Common myeloid progenitor, CD34-positive (primary cell): ENCODE measurements at regions not wholly inside any gene's neighbourhood (a gene's known extent, or its start where the extent isn't known, plus 50 kb on each side); places are given as distances from the start of the nearest gene placed in this dataset.

Source experiments
- CTCF ChIA-PET: fragments of 350-600 bp; sonication (Branson Sonifier 250); formaldehyde crosslinking; loops from one replicate; lab custom pipeline; 2021; ENCODE audit warnings: antibody characterized with exemption; lab: Charles Lee
- POLR2A ChIA-PET: fragments of 350-600 bp; sonication (Branson Sonifier 250); formaldehyde crosslinking; loops from one replicate; lab custom pipeline; 2021; ENCODE audit warnings: antibody characterized with exemption; lab: Charles Lee
- DNase-seq, 3 donors: peaks; one replicate each; pipeline versions ENCODE4 v3.0.0 to v3.0.0-alpha.2; 2013
- H3K27ac ChIP-seq, 2 experiments: 1 replicate in 1 of 2; 2 replicates in 1 of 2; pipeline ENCODE4 v1.7.0; 2013; ENCODE audit warnings: inconsistent platforms in 2 of 2, low read length in 2 of 2, mild to moderate bottlenecking in 2 of 2, low read depth in 1 of 2, moderate library complexity in 1 of 2; ENCODE audit not compliant: severe bottlenecking in 2 of 2, insufficient read depth in 1 of 2, poor library complexity in 1 of 2
- H3K27me3 ChIP-seq, 5 experiments: replicated peaks in 2 of 5; 1 replicate in 3 of 5; 2 replicates in 2 of 5; pipeline versions ENCODE4 v1.6.1 to v1.7.0; 2013; ENCODE audit warnings: low read length in 4 of 5, mild to moderate bottlenecking in 2 of 5, moderate library complexity in 2 of 5, inconsistent platforms in 1 of 5; ENCODE audit not compliant: insufficient read depth in 5 of 5, control insufficient read depth in 4 of 5
- H3K36me3 ChIP-seq, 4 experiments: 1 replicate in 2 of 4; 2 replicates in 2 of 4; pipeline versions ENCODE4 v1.6.1 to v1.7.0; 2013; ENCODE audit warnings: low read length in 3 of 4, control low read depth in 1 of 4, mild to moderate bottlenecking in 1 of 4; ENCODE audit not compliant: control insufficient read depth in 4 of 4, insufficient read depth in 4 of 4
- H3K4me1 ChIP-seq, 4 experiments: 1 replicate in 3 of 4; 2 replicates in 1 of 4; pipeline versions ENCODE4 v1.6.1 to v1.7.1; 2013; ENCODE audit warnings: low read length in 3 of 4, mild to moderate bottlenecking in 3 of 4, control low read depth in 1 of 4, inconsistent platforms in 1 of 4, moderate library complexity in 1 of 4; ENCODE audit not compliant: control insufficient read depth in 4 of 4, insufficient read depth in 4 of 4; ENCODE audit errors: control extremely low read depth in 1 of 4
- H3K4me3 ChIP-seq, 7 experiments: 1 replicate in 4 of 7; 2 replicates in 3 of 7; pipeline versions ENCODE4 v1.5.1 to v1.7.0; 2013; ENCODE audit warnings: mild to moderate bottlenecking in 7 of 7, low read length in 6 of 7, moderate library complexity in 6 of 7, inconsistent platforms in 2 of 7, low read depth in 2 of 7, control low read depth in 1 of 7; ENCODE audit not compliant: insufficient read depth in 4 of 7, control insufficient read depth in 1 of 7; ENCODE audit errors: extremely low read depth in 1 of 7
- H3K9me3 ChIP-seq, 5 experiments: 1 replicate in 4 of 5; 2 replicates in 1 of 5; pipeline versions ENCODE4 v1.6.1 to v1.7.1; 2013; ENCODE audit warnings: low read length in 4 of 5, mild to moderate bottlenecking in 2 of 5, inconsistent platforms in 1 of 5, low read depth in 1 of 5, moderate library complexity in 1 of 5; ENCODE audit not compliant: control insufficient read depth in 4 of 5, insufficient read depth in 2 of 5; ENCODE audit errors: control extremely low read depth in 1 of 5
- WGBS: methylation state at CpG from one replicate; pipeline ENCODE4 v1.1.5; 2013; ENCODE audit not compliant: insufficient coverage; 5-methylcytosine and 5-hydroxymethylcytosine counted together

DNA sequence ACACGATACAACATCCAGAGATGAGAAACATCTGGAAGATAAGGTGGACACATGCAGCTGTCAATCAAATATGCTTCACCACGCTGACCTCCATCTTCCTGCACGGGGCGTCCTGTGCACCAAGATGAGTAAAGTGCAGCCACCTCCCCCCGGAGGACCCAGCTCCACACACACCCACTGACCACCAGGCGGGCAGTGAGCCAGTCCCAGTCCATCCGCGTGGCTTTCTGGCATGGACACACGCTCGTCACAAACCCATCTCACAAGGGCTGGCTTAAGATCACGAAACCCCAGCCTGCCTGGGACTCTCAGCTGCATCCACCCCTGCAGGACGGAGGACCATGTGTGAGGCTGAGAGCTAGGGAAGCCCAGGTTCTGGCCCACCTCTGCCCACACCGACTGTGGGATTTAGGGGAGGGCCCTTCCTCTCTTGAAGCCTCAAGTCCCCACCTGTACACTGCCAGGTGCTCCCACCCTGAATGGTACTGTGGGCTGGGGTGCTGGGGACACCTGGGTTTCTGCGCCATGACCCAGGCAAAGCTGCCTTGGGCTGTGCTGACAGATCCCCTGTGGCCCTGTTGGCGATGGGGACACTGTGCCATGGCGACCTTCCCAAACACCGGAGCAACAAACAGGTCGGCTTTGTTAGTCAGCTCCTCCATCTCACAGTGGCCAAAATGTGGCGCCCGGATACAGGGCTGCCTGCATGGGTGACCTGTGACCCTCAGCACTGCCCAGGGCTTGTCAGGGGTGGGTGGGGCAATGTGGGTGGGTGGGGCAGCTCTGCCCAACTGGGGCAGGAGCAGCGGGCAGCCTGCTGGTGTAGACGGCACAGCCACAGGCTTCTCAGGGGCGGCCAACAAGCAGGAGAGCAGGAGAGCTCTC, 629.0 kb downstream of the TBC1D22A start:
- POLR2A ChIA-PET = no interaction called here
- peaks cover 0 to 11% (median 0%) of the 10 kb centered on the region in 5 experiments for H3K27me3 ChIP-seq
- no peaks in the 10 kb centered on the region for H3K4me1 ChIP-seq
- no peak overlapping the region for H3K27ac ChIP-seq
- no peak for DNase-seq
- no peaks in the 10 kb centered on the region for H3K36me3 ChIP-seq
- 90% methylated on average over 20 of the region's 23 CpGs for WGBS
- H3K4me3 ChIP-seq = no peak overlapping the region
- H3K9me3 ChIP-seq = no peaks in the 10 kb centered on the region
- CTCF ChIA-PET = interaction anchor here (0.6 kb wide), 1 partner anchor 454 kb away, joined by 4 read pairs; no protein-coding TSS in a partner anchor

DNA sequence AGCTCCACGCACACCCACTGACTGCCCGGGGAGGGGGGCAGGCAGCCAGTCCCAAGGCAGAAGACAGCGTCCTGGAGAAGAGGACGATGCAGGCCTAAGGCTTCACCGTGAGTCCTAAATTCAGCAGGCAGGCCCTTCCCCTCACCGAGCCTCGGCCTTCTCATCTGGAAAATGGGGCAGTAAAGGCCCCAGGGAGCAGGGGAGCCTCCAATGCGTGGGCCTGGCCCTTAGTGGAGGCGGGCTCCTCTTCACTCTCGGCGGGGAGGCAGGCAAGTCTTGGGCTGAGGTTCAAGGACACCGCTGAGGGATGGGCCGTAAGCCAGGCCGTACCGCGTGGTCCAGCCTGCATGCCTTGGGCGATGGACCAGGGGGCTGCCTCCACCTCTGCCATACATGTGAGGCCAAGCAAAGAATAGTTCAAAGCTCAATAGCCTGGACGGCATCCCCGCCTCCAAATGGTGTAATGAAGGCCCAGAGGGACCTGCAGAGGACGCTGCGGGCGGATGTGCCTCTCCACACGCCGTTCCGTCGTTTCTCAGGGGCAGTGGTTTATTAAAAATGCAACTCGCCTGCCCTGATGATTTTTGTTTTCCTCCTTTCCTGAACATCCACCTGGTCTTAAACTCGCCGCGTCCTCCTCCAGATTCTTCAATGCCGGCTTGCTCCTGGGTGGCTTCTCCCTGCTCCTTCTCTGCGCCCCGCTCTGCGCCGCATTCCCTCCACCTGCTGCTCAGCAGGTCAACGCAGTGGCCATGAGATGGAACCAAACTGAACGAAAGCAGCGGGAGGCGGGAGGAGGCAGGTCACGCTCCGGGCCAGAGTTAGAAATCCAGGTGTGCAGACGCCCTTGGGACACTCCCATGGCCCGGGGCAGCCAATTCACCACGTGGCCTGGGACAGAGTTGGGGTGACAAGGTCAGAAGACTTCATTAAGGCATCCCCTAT, 627.8 kb downstream of the TBC1D22A start:
- 89% methylated on average over 40 of the region's 44 CpGs for WGBS
- Histone ChIP-seq H3K4me1 (no peaks in the 10 kb centered on the region), H3K4me3 (no peak overlapping the region), H3K27me3 (peaks cover 0 to 11% (median 2%) of the 10 kb centered on the region in 5 experiments), H3K27ac (no peak overlapping the region), H3K9me3 (no peaks in the 10 kb centered on the region), H3K36me3 (no peaks in the 10 kb centered on the region)
- POLR2A ChIA-PET = no interaction called here
- DNase-seq = no peak
- CTCF ChIA-PET = no interaction called here

DNA sequence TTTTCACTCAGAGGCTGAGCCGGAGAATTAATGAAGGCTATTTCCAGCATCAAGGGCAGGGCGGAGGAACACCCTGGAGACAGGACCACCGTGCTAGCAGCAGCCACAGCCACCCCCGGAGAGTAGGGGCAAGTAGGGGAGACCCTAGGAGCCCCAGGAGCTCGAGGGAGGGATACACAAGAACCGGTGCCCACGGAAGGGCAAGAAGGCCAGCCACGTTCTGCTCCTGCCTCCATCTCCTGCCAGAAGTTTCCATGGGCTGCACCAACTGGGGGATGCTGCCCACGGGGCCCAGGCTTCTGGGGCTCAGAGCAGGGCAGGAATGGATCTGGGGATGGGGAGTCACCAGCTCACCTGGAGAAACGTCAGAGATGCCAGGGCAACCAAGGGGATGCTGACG, 626.8 kb downstream of the TBC1D22A start:
- DNase-seq = no peak
- ChIA-PET POLR2A (no interaction called here), CTCF (no interaction called here)
- Histone ChIP-seq H3K4me3 (no peak overlapping the region), H3K27ac (no peak overlapping the region), H3K27me3 (peaks cover 0 to 11% (median 2%) of the 10 kb centered on the region in 5 experiments), H3K9me3 (no peaks in the 10 kb centered on the region), H3K4me1 (no peaks in the 10 kb centered on the region), H3K36me3 (no peaks in the 10 kb centered on the region)
- WGBS = 87% methylated on average over 8 of the region's 11 CpGs

DNA sequence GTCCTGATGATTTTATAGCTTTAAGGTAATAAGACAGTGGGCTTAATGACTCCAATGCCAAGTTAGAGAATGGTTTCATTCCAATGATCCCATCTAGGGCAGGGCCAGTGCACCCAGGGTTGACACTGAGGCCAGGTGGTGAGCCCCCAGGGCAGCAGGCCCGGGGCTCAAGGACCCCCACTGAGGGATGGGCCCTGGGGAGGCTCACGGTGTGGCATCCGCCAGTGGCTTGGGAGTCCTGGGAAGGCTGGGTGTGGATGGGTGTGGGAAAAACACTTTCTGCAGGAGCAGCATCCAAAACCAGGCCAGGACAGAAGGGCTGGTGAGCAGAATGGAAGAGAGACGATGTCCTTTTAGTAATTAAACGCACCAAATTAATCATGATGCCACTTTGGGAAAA, 626.3 kb downstream of the TBC1D22A start:
- WGBS = 70% methylated on average over 3 of the region's 5 CpGs
- H3K27ac ChIP-seq = no peak overlapping the region
- H3K36me3 ChIP-seq = no peaks in the 10 kb centered on the region
- DNase-seq = no peak
- H3K4me3 ChIP-seq = no peak overlapping the region
- peaks cover 0 to 13% (median 2%) of the 10 kb centered on the region in 5 experiments for H3K27me3 ChIP-seq
- POLR2A ChIA-PET = no interaction called here
- no peaks in the 10 kb centered on the region for H3K4me1 ChIP-seq
- H3K9me3 ChIP-seq = no peaks in the 10 kb centered on the region
- CTCF ChIA-PET = no interaction called here

DNA sequence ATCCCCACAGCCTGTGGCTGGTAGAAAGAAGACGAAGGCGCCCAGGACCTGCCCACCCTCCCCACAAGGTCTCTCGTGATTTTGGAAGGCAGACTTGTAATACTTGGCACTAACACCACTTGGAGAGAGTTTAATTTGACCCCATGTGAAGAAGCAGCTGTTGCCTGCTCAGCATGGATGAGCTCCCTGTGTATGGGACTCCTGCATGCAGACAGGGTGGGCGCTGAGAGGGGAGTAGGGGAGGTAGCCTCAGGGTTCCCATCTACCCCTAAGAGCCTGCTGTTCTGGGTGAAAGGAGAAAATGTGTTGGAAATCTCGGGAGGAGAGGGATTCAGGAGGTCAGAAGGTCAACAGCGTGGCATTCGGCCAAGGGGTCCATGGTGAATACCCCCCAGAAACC, 625.9 kb downstream of the TBC1D22A start:
- POLR2A ChIA-PET = no interaction called here
- WGBS = 57% methylated on average over 1 of the region's 7 CpGs
- CTCF ChIA-PET = no interaction called here

DNA sequence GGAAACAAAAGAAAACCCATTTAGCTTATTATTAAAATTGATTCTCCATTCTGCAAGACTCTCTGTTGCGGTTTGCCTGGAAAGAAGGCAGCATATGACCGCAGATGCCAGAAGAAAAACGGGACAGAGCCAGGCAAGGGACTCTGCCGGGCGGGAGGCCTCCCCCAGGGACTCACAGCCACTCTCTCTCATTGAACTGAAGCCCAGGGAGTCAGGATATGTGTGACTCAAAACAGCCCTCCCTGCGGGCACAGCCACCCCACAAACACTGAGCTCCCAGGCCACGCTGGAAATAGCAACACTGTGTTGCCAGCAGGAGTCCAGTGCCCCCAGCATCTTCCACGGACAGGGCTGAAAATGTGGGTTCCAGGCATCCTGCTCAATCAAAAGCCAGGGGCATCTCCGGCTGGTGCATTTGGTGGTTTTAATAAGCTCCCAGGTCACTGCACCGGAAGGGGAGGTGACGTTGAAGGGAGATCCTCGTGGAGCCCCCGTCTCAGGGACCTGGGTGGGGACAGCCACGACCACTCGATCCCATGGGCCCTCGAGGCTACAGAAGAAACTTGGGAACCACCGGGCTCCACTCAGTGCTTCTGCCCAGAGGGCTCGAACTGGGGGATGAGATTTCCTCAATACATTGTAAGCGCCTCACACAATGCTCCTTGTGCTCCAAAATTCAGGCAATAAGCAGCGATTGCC, 624.5 kb downstream of the TBC1D22A start:
- Histone ChIP-seq H3K36me3 (no peaks in the 10 kb centered on the region), H3K4me3 (no peak overlapping the region), H3K9me3 (no peaks in the 10 kb centered on the region), H3K27ac (no peak overlapping the region), H3K4me1 (no peaks in the 10 kb centered on the region), H3K27me3 (peaks cover 0 to 13% (median 2%) of the 10 kb centered on the region in 5 experiments)
- CTCF ChIA-PET = no interaction called here
- POLR2A ChIA-PET = no interaction called here
- 90% methylated on average over 19 of the region's 20 CpGs for WGBS
- no peak for DNase-seq

More for the DNA sequence above, 625.9 kb downstream of the TBC1D22A start:
- H3K36me3 ChIP-seq = no peaks in the 10 kb centered on the region
- no peak overlapping the region for H3K27ac ChIP-seq
- H3K4me3 ChIP-seq = no peak overlapping the region
- no peaks in the 10 kb centered on the region for H3K9me3 ChIP-seq
- DNase-seq = no peak
- peaks cover 0 to 16% (median 2%) of the 10 kb centered on the region in 5 experiments for H3K27me3 ChIP-seq
- no peaks in the 10 kb centered on the region for H3K4me1 ChIP-seq
